A673 (cell line): ENCODE measurements at regions not wholly inside any gene's neighbourhood (a gene's known extent, or its start where the extent isn't known, plus 50 kb on each side); places are given as distances from the start of the nearest gene placed in this dataset.

Experiments used
- CTCF ChIP-seq: fragments of 300-800, 200-600 bp; sonication (generic); conservative IDR thresholded peaks from 2 replicates; pipeline ENCODE4 v1.5.1; 2017; ENCODE audit warnings: low read depth, mild to moderate bottlenecking, antibody characterized with exemption, low read length, moderate library complexity, mixed read lengths
- EZH2 ChIP-seq: fragments of 200-600 bp; sonication (generic); IDR thresholded peaks from 2 replicates; pipeline ENCODE4 v1.6.1; 2017; ENCODE audit warnings: borderline replicate concordance, low read depth, mild to moderate bottlenecking, mixed read lengths, antibody characterized with exemption, low read length; ENCODE audit not compliant: poor library complexity, severe bottlenecking

GRCh38 chr12:62103748-62104147, 156.5 kb upstream of the USP15 start:
- no peak for TF ChIP-seq EZH2
- no peak for TF ChIP-seq CTCF
